SH-SY5Y (cell line): ENCODE measurements at regions not wholly inside any gene's neighbourhood (a gene's known extent, or its start where the extent isn't known, plus 50 kb on each side); places are given as distances from the start of the nearest gene placed in this dataset.

ENCODE experiments used
- GATA2 ChIP-seq: IDR thresholded peaks from 2 replicates; pipeline ENCODE4 v1.6.1; 2011; ENCODE audit warnings: mild to moderate bottlenecking, low read depth, low read length
- GATA3 ChIP-seq: IDR thresholded peaks from 2 replicates; pipeline ENCODE4 v1.6.1; 2011; ENCODE audit warnings: low read depth, mild to moderate bottlenecking, low read length, moderate library complexity

DNA sequence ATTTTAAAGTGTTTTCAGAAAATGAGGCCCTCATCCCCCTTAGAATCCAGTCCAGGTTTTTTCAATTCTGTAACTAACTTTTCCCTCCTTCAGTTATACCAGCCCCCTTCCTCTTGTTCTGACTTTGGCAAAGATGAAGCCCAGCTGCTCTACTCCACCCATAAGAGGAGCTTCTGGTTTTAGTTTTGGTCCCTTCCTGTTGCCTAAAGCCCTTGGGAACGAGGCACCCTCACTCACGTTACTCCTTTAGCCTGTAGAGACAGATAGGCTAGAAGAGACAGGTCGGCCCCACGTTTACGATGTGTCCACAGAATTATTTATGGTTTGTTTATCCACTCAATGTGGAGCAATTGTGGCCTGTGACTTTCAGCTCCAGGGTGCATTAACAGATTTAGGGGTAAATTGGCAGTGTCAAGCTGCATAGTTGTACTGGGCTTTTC lies 454.2 kb upstream of the TNP1 start:
- TF ChIP-seq GATA3 (no peak), GATA2 (no peak)

- TF ChIP-seq GATA2 (no peak), GATA3 (no peak)
Measured at GRCh38 chr2:217313386-217313785, 453.5 kb upstream of the TNP1 start.

DNA sequence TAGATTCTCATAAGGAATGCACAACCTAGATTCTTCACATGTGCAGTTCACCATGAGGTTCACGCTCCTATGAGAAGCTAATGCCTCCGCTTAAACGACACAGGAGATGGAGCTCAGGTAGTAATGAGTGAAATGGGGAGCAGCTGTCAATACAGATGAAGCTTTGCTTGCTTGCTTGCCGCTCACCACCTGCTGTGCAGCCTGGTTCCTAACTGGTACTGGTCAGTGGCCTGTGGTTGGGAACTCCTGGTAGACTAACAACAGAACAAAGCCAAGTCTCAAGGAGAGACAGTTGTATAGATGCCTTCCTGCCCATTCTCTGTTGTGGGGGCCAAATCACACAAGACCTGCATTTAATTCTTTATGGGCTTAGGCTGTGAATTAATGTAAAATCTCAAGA lies 449.2 kb upstream of the TNP1 start:
- no peak for TF ChIP-seq GATA3
- no peak for TF ChIP-seq GATA2

DNA sequence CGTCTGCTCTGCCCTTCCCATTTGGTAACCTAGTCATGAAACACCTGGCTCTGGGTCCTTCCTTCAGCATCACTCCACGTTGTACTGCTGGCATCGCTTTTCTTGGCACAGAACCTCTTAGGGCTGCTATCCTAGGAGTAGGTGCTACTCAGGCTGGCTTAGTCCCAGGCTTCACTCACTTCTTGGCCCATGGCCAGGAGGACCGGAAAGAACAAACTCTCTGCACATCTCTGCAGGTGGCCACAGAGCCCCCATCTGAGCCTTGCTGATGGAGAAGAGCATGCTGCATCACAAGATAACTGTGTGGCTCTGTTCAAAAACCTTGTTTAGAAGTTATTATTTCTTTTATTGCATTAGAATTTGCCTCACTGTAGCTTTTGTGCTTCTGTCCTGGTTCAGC lies 447.2 kb upstream of the TNP1 start:
- TF ChIP-seq GATA3 (no peak), GATA2 (no peak)

GRCh38 chr2:217305882-217306281 lies 446.0 kb upstream of the TNP1 start:
- TF ChIP-seq GATA2 = no peak
- no peak for TF ChIP-seq GATA3

DNA sequence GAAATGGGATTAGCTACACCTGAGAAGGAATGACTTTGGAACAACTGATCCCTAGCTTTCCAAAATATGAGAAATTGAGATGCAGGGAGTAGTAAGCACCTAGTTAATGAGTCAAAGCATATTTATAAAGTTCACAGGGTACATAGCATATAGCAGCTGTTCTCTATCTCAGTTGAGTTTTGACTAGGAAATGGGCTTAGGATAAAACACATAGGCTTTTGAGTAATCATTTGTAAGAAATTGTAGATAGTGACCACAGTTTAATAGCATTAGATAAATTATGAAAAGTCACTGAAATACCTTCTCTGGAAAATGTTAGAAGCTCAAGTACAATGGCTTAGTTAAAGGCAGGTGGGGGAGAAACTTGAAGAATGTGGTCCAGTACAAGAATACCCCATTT lies 444.7 kb upstream of the TNP1 start:
- TF ChIP-seq GATA3 (no peak), GATA2 (no peak)

GRCh38 chr2:217302856-217303255 lies 443.0 kb upstream of the TNP1 start:
- TF ChIP-seq GATA3 = no peak

GRCh38 chr2:217301142-217301925 lies 441.5 kb upstream of the TNP1 start:
- TF ChIP-seq GATA2 = no peak
- no peak for TF ChIP-seq GATA3

GRCh38 chr2:217299590-217299989 lies 439.7 kb upstream of the TNP1 start:
- TF ChIP-seq GATA2 (no peak), GATA3 (no peak)

DNA sequence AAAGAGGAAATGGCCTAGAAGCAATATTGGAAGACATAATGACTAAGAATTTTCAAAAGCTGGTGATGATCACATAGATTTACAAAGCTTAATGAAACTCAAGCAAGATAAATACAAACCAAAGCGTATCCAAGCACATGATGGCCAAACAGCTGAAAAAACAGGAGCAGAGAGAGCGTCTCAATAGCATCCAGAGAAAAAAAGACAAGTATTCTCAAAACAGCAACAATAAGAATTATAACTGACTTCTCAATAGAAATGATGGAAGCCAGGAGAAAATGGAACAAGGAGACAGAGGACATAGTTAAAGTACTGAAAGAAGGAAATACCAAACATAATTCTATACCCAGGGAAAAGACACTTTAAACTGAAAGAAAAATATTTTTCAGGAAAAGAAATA lies 437.2 kb upstream of the TNP1 start:
- no peak for TF ChIP-seq GATA2
- TF ChIP-seq GATA3 = no peak

GRCh38 chr2:217294818-217295217 lies 435.0 kb upstream of the TNP1 start:
- TF ChIP-seq GATA2 = no peak
- no peak for TF ChIP-seq GATA3

DNA sequence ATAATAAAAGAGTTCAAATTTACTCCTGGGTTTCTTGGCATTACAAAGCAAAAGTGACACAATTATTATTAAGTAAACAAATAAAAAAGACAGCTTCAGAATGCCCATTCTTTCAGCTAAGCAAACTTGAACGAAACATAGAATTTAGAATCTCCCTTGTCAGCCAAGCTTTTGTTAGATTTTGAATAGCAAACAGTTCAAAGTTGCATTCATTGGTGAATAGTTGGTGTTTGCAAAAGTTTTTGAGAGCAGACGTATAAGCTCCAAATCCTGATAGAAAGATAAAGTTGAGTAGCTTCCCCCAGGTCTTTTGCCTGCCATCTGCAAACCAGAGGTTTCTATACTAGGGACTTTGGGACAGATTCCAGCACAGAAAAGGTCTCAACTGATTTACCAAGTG lies 434.3 kb upstream of the TNP1 start:
- TF ChIP-seq GATA3 (no peak), GATA2 (no peak)

GRCh38 chr2:217293607-217294006 lies 433.7 kb upstream of the TNP1 start:
- TF ChIP-seq GATA2 = no peak
- no peak for TF ChIP-seq GATA3

DNA sequence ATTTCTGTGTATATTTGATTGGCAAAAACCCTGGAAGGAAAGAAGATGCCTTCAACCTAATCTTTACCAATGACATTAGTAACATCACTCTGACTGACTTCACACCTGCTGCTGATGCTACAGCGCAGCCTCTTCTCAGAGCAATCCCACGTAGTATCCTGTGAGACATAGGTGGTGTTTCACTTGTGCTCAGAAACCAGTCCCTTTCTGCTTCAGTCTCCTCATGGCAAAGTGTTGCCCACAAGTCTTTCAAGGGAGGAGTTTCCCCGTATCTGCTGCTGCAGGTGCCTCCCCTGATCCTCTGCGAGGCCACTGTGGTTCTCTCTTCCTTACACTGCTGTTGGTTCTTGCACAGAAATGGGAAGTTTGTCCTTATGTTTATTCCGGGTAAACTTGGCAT lies 433.2 kb upstream of the TNP1 start:
- TF ChIP-seq GATA3 = no peak
- TF ChIP-seq GATA2 = no peak

DNA sequence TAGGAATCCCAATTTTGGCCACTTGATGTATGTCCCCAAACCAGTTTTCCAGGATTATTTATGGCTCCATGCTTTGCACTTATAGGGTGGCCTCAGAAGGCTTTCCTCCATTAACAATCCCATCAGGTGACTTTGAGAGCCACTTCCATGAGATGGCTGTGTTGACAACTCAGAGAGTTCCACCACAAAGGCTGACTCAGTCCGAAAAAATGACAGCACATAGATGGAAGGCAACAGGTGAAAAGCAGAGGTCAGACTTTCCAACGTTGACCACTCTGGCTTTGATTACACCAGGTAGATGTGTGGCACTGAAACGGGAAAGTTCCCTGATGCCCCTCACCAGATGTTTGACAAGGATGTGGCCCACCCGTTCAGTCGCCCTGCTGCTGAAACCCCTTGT lies 431.4 kb upstream of the TNP1 start:
- TF ChIP-seq GATA2 = no peak
- no peak for TF ChIP-seq GATA3

- no peak for TF ChIP-seq GATA3
- TF ChIP-seq GATA2 = no peak
Measured at GRCh38 chr2:217290467-217290866, 430.6 kb upstream of the TNP1 start.

- TF ChIP-seq GATA3 (peak; percentile 80), GATA2 (peak; percentile 95)
Measured at GRCh38 chr2:217289907-217290280, 430.0 kb upstream of the TNP1 start.
